ENCODE measurements at regions not wholly inside any gene's neighbourhood (a gene's known extent, or its start where the extent isn't known, plus 50 kb on each side); places are given as distances from the start of the nearest gene placed in this dataset.
"Not testable (repeated sequence)": the region's sequence is repeated elsewhere in the genome, so short reads cannot be mapped to it uniquely, and the experiment has no call there.

DNA sequence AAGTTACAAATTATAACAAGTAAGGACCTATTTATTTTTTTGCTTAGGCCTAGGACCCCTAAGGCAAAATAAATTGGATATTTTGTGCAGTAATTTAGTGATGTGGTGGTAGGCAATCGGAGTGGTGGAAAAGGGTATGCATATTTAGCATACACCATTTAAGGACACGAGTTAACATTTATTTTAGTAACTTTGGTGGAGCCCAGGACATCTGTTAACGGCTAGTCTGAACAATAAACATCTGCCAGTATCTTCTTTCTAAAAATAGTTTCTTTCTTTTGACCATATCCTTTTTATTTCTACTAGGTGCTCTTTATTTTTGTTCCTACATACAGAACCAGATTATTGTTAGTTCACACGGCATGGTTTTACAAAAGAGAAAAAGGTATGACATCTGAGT is 326.3 kb downstream of the CHL1 start:
- DNase-seq = no peak

GRCh38 chr3:525415-525814 is 328.9 kb downstream of the CHL1 start:
- no peak for DNase-seq

DNA sequence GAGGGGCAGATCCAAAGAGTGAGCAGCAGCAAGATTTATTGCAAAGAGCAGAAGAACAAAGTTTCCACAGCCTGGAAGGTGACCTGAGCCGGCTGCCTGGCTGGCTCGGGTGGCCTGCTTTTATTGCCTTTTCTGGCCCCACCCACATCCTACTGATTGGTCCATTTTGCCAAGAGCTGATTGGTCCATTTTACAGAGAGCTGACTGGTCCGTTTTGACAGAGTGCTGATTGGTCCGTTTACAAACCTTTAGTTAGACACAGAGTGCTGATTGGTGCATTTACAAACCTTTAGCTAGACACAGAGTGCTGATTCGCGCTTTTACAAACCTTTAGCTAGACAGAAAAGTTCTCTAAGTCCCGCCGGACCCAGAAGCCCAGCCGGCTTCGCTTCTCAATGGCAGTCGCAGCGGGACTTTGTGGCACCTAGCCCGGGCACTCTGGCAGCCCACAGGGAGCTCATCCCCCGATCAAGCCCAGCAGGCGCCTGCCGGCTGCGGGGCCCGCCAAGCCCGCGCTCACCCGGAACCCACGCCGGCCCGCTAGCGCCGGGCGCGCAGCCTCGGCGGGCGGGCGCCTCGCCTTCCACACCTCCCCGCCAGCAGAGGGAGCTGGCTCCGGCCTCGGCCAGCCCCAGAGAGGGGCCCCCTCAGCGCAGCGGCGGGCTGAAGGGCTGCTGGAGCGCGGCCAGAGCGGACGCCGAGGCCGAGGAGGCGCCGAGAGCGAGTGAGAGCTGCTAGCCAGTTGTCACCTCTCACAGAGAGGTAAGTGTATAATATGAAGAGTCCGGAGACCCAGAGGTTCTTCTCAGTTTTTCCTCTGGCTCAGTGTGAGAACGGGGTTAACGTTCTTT is 339.2 kb downstream of the CHL1 start:
- peak; percentile 51 to 63 for DNase-seq

DNA sequence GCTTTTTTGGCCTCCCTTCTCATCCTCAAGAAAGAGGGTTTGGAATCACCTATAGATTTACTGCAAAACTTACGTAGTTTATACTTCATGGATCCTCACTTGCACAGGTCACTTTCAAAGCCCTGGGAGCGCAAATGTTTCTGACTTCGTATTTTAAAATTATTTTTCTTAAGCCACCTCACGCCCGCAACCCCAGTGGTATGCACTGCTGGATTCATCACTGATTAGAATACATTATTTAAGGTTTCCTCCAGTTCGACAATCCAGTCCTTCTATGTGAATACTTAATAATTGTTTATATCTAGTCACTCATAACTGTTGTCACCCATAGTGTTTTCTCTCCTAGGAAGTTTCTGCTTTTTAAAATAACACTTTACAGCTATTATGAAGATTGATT is 339.9 kb downstream of the CHL1 start:
- no peak for DNase-seq

DNA sequence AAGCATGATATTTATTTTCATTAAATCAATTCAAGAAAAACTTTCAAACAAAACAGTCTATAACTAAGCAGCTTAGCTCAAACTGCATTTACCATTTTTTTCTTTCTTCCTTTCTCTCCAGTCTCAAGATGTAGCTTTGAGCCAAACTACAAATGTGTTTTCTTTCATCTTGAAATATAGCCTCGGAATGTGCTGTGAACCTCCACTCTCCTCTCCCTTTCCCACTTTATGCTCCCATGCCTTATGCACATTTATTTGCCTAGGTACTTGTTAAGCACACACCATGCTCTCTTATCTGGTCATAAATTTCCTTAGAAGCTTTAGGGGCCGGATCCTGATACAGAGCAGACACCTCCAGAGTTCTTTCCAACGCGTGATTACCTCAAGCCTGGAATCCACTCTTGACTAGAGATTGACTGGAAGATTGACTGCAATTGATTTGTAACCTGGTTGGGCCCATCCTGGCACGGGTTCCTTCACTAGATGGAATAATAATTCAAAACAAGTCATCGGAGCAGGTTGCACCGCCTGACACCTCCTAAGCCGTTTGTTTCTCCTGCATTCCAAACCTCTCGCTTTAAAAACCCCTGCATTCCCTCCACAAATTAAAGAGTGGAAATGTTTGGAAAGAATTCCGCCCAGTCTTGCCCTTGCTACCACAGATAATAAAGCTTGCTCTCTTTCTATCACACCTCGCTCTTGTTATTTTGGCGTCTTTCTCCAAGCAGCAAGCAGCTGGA is 344.7 kb downstream of the CHL1 start:
- DNase-seq = peak; percentile 25 to 42

DNA sequence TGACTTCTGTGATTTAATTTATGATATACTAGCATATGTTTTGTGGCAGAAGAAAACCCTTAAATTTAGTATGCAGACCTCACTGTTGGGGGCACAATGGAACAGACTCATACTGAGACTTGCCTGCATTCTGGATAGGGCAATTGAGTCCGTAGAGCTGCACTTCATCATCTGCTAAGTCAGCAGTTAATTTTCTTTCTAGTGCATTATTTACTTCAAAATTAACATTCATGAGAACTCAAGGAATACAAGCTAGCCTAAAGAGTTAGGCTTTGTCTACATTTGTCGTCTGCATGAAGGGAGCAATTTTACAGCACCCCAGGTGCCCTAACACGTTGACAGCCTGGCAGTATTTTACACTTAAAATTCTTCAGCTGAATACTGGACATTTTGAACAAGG is 345.5 kb downstream of the CHL1 start:
- DNase-seq = no peak

GRCh38 chr3:549636-550035 is 353.1 kb downstream of the CHL1 start:
- DNase-seq = no peak

DNA sequence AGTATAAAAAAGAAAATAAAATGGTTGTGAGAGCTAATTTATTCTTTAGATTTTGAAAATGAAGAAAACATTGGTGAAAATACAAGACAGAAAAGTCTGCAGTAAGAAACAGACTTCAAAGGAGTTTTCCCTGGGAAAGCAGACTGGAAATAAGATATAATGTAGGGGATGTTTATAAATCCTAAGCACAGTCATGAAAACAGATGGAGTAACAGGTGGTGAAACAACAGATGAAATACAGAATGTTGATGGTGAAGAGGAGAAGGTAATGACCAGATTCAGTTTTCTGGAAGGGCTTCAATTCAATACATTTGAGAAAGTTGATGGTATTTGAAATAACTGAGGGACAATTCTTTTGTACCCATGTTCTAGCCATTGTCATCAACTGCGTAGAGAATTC is 353.9 kb downstream of the CHL1 start:
- no peak for DNase-seq

GRCh38 chr3:557972-558371 is 361.4 kb downstream of the CHL1 start:
- DNase-seq = no peak

- peak; percentile 7 to 12 for DNase-seq
These were observed 371.1 kb downstream of the CHL1 start for GRCh38 chr3:567488-568185.

DNA sequence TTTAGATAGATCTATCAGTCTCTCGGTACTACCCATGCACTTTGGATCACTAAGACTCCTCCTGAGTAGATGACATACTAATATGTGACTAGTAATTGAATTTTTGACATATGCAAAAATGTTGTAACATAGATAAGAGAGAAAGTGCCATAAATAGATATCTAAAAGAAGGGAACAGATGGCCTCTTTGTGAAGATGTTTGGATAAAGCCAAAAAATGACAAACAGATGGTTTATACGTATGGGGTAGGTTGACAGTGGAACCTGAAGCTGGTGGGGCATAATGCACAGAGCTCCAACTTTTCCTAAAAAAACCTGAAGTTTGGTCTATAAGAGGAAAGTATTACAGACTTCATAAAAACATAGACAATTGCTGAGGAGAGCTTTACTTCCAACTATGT is 383.0 kb downstream of the CHL1 start:
- not testable (repeated sequence) for DNase-seq

GRCh38 chr3:589066-589465 is 392.5 kb downstream of the CHL1 start:
- DNase-seq = not testable (repeated sequence)

DNA sequence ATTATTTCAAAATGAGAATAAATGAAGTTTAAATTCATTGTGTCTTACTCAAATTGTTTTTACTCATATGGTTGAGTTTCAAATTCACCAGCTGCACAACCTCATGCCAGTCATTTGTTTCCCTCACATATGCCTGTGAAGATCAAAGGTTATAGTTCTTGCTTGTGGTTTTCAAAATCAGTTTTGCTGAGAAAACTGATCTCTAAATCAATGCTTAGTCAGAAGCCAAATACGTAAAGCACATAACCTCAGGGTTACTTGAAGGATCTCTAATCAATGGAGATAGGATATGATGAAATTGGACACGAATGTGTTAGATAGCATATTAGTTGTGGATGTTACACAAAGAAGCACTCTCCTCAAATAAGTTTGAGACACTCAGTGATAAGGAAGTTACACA is 400.7 kb downstream of the CHL1 start:
- not testable (repeated sequence) for DNase-seq

GRCh38 chr3:597746-598145 is 401.2 kb downstream of the CHL1 start:
- DNase-seq = not testable (repeated sequence)

- DNase-seq = not testable (repeated sequence)
These were observed 410.9 kb downstream of the CHL1 start for GRCh38 chr3:607480-607879.

DNA sequence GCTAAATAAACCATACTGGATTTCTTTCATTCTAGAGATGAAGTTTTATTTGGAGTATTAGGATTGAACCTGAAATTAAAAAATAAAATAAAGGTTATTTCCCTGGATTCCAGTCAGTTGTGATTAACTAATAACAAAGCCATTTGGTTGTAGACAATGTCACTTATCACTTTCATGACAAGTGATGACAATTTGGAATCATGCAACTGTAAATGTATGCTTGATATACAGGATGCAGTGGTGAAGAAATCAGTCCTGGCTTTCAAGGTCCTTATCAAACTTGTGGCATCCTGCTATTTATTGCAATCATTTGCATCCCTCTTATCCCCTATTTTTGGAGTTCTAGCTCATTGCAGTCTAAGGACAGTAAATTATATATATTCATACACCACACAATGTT is 425.2 kb downstream of the CHL1 start:
- no peak for DNase-seq

GRCh38 chr3:622314-622713 is 425.8 kb downstream of the CHL1 start:
- DNase-seq = no peak

DNA sequence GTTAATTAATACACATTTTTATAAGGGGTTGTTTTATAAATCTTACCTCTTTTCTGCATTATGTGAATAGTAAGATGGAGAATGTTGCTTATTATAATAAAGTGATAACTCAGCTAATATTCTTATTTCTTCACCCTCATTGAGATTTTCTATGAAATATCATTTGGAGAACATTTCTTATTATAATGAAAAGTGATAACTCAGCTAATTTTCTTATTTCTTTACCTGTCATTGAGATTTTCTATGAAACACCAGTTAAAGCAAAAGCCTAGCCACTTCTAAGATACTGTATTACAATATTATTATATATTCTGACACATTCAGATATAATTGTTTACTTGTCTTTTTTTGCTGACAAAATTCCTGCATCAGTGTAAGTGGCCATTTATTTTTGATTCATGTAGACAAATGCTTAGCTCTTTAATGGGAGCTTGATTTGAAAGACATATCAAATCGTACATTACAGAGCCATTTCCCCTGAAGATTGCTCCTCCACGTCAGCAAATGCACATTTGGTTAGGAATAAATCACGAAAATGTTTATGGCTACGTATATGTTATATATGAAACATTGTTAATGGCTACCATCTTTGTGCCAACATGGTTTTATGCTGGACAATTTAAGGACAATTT is 427.5 kb downstream of the CHL1 start:
- no peak for DNase-seq

DNA sequence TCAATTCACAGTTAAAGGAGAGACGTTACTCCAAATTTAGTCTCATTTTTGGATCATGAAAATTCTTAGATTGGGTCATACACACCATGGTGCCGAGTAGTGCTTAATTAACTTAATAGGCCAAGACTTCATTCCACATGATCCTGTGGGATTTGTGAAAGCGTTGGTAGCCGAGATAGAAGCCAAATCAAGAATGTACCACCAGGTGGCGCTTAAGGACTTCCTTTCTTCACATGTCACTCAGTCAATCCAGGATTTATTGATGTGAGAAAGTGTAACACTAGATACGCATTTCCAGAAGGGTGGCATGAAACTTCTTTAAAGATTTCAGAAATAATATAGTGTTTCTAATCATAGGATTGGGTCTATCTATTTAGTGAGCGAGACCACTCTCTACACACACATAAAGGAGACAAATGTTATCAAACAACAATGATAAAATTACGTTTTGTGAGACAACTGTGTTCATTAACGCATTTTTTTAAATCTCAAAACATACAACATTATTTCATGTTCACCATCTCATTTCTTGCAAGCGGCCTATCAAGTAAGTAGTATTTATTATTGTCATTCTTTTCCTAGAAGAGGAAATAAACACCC is 436.1 kb downstream of the CHL1 start:
- peak; percentile 35 to 41 for DNase-seq

- DNase-seq = no peak
These were observed 437.9 kb downstream of the CHL1 start for GRCh38 chr3:634511-634910.

DNA sequence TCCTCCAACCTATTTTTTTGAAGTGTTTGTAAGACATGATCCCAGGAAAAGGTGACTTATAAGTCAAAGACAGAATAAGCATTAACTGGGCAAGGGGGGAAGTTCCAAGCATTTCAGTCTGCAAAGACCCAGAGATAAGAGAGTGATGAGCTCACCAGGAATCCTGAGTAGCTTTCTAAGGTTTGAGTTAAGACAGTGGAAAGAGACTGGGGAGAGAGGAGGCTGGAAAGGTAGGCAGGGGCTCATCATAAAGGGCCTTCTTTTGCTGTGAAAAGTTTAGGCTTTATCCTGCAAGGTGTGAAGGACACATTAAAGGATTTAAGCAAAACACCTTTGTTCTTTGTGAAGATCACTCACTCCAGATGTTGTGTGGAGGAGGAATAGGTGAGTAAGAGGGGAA is 438.8 kb downstream of the CHL1 start:
- DNase-seq = no peak

DNA sequence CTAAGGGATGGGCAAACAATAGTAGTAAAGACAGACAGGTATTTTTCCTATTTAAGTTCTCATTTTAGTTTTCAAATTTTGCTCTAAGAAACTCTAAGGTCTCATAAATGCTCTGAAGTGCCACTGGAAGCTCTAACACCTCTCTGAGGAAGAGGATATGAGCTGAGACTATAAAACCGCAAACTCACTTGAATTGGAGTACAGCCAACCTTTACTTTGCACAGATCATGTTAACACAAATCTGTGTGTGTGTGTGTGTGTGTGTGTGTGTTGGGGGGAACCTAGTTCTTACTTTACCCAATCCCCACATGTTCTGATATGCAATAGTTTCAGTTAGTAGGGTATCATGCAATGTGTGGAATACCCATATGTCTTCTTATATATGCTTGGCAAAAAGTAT is 446.8 kb downstream of the CHL1 start:
- no peak for DNase-seq
